Left kidney (tissue), 1 donor: ENCODE measurements at regions not wholly inside any gene's neighbourhood (a gene's known extent, or its start where the extent isn't known, plus 50 kb on each side); places are given as distances from the start of the nearest gene placed in this dataset.
"Not testable (repeated sequence)": the region's sequence is repeated elsewhere in the genome, so short reads cannot be mapped to it uniquely, and the experiment has no call there.

Experiments
- DNase-seq: peaks from one replicate; pipeline ENCODE4 v3.0.0-alpha.2; 2013

DNA sequence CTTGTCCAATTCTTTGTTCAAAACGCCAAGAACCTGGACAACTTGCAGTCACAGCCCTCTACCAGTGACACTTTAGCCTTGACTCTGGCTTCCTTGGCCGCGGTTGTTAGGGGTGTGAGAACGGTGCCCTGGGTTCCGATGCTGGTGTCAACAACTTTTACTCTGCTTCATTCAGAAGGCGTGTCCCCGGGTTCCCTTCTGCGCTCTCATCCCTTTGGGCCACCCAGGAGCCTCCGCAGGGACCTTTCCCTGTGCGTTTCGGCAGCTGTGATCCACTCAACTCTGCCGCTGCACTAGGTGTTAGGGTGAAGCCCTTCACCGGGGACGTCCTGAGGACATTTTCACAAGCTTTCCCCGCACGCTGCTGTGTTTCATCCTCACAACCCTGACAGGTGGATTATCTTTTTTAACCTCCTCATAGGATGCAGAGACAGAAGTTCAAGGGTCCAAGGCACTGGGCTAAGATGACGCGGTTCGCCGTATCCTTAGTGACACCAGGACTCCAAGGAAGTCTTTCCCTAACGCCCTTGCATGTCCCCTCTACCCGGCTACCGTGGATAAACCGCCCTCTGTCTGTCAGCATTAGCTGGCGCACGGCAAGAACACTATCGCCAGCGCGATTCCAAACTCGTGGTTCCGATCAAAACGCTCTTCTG is 133.5 kb upstream of the SHH start:
- DNase-seq = no peak

DNA sequence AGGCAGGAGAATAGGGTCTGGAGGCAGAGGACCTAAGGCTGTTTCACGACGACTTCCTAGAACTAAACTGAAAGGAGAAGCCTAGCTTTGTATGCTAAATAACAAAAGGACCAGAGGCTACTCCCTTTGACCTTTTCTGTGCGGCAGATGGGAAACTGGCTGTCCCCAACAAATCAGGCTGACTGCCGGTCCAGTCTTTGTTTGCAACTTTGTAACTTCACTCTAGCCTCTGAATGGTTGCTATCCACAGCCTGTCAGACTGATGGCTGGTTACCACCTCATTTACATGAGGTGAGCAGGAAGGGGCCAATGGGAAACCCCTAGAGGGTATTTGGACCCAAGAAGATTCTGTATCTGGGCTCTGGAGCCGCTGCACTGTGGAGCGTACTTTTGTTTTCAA is 132.6 kb upstream of the SHH start:
- DNase-seq = no peak

DNA sequence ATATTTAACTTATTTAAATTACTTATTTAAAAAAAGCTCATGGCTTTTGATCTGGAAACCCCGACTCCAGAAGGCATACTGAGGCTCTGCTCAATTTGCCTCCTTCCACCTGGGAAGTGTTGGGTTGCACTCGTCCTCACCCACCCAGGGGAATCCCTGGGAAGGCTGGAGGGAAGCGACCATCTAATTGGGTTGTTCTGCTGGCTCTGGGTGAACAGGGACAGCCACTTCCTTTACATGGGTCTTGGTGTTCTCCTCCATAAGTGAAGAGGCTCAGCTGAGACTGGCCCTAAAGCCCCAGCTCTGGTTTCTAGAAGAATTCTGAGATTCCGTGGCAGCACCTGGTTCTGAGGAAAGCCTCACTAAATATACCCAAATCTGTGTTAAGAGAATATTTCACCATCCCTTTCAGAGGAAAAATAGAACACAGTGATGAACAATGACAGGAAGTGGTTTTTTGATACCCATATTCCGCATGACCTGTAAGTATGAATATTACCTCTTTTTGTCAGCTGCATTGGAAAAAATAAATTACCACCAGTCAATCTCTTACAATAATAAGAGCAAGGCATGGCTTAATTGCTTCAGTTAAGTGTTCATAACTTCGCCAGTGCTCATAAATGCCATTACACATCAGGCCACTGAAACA is 131.1 kb upstream of the SHH start:
- no peak for DNase-seq

DNA sequence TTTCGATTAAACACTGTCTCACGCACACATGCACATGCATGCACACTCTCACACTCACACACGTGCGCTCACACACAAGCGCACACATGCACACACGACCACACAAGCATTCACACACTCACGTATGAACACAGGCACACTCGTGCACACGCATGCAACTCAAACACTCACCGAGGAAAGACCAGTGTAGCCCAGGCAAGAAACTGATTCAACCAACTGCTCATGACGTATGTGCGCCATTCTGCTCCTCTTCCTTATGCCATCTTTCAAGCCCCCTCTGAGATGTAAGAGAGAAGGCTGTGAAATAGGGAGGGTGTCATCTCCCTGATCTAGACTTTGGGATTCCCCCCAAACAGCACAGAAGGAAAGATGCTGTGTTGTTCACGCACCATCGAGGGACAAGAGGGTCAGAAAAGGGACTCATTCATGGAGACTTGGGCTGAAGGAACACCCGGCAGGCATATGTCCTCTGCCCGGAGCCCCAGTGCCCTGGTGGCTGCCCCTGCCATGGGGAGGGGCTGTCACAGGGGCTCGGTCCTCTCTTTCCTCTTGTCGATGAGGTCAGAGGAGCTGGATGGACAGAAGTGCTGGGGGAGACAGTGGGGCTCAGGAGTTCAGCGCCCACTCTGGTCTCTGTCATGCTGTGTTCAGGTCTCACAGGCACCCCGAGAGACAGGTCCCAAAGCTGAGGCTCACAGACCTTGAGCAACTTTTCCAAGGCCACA is 130.1 kb upstream of the SHH start:
- DNase-seq = no peak

DNA sequence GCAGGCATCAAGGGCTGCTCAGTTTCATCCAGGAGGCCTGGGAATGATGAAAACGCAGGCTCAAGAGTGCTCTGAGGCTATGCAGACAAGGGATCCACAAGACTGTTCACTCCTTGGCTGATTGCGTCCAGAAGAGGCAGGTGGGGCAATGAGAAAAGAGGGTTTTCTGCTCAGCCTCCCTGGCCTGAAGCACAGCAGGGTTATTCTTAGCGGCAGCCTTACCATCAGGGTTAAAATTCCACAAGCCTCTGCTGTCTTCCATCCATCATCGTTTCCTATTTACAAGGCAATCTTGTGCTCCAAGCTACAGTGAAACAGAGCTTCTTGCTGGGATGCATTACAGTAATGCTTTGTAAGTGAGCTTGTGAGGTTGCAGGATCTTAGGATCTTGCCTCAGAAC is 129.4 kb upstream of the SHH start:
- no peak for DNase-seq

DNA sequence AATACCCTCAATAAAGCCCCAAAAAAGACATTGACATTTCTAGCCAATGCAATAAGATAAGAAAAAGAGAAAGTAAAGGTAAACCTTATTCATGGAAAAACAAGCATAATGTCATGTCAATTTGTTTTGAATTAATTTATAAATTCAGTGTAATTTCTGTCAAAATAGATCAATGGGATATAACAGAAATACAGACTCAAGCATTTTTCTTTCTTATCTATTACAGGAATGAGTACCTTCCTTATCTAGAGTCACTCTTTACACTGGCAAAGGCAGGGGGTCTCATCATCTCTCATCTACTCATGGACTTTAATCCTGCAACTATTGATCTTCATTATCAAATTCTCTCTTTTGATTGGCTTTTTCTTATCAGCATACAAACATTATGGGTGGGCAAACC is 127.1 kb upstream of the SHH start:
- DNase-seq = no peak

DNA sequence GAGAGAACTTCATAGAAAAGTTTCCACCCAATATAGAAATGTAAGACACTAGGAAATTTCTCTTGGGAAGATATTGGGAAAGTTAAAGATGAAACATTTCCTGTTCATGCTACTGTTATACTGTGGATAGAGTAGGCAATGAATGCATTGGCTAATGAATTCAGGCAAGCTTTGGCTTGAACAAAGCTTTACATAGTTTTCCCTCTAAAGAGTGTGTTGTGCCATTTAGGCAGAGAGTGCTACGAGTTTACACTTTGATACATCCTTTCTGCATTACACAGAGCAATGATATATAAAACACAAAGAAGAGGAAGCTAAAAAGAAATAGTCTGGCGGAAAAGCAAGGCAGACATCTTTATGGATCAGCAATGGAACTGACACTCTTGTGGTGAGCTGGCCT is 125.9 kb upstream of the SHH start:
- DNase-seq = no peak

DNA sequence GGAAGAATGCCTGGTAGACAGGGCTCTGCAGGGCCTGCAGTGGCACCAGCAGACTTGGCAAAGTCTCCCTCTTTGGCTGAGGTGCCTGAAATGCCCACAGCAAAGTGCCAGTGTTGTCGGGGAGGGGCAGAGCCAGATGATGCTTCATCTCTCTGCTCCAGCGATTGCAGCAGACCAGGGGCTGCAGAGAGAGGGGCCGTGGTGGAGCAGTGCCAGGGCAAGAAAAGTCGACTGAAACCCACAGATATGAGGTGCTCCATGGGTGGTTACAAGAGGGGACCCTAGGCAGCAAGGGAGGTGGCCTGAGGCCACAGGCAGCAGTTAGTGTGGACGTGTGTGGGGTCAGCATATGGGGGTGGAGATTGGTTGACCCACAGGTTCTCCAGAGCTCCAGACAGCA is 123.5 kb upstream of the SHH start:
- DNase-seq = no peak

DNA sequence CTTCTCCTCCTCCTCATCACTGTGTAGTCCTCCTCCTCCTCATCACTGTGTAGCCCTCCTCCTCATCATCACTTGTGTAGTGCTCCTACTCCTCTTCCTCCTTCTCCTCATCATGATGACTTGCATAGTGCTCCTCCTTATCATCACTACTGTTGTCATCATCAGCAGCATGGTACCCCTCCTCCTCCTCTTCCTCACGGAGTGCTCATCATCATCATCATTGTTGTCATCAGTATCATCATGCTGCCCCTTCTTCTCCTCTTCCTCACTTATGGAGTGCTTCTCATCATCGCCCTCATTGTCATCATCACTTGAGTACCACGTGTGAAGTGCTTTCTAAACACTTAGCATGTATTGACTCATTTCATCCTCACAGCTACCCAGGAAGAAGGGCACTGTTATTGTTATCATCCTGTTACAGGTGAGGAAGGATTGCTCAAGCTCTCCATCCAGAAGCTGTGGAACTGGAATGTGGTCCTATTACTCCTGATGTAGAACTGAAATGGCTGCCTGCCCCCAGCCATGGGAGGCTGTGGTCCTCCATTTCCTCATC is 122.8 kb upstream of the SHH start:
- DNase-seq = no peak

DNA sequence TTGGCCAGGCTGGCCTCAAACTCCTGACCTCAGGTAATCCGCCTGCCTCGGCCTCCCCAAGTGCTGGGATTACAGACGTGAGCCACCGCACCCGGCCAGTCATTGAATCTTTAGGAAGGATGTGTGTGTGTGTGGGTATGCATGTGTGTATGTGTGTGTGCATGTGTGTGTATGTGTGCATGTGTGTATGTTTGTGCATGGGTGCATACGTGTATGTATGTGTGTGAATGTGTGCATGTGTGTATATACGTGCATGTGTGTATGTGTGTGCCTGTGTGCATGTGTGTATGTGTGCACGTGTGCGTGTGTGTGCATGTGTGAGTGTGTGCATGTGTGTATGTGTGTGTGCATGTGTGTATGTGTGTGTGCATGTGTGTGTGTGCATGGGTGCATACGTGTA is 120.1 kb upstream of the SHH start:
- not testable (repeated sequence) for DNase-seq

DNA sequence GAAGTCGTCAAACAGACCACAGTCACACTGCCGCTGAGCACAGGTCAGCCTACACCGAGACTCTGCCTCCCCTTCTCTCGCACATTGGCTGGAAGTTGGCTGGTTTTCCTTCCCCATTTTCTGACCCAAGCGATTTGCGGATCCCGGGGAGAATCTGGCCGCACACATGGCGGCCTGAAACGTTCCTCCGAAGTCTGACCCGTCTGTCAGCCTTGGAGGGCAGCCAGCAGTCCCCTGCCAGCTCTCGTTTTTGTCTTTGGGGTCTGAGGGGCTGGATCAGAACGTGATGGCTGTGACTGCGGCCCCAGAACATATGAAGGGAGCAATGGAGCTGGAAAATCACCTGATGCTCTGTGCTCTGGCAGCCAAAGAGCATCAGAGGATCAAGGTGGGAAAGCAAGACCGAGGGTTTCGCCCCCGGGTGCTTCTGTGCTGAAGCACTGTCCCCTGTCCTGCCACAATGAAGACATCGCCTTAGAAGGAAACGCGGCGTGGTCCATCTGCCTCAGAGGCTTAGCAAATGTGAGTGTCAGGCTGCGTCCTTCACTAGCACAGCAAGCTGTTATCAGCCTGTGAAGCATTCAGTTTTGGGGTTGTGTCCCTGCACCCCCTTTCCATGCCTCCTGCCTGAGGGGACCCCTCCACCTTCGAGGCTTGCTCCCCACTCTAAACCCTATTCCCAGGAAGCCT is 119.3 kb upstream of the SHH start:
- DNase-seq = no peak

DNA sequence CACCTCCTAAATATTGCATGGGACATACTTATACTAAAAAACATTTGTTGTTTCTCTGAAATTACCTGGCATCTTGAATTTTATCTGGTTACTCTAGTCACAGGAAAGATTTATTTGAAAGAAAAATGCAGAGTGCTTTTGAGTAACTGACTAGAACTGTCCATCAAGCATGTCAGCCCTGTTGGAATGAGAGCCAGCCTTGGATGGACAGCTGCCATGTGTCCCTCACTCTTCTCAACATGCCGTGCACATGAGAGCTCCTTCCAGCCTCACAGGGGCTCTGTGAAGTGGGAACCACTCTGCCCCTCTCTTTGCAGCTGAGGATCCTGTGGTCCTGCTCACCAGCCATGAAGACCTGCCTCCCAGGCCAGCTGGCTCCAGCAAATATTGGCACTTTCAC is 118.3 kb upstream of the SHH start:
- DNase-seq = no peak

DNA sequence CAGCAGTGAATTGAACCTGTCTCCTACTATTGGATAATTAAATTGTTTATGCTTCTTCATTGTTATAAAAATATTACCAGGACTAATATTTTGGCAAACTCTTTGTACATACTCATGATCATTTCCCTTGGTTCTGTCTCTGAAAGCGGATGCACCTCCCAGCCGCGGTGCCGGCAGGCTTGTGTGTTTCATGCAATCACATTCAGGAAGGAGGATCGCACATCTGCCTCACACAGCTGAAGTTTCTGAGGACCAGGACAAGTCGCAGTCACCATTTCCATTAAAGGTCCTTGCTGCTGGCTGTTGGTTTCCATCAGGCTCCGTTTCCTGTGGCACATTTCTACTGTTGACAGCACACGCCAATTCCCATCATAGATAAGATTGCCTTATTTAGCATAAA is 117.8 kb upstream of the SHH start:
- DNase-seq = no peak

DNA sequence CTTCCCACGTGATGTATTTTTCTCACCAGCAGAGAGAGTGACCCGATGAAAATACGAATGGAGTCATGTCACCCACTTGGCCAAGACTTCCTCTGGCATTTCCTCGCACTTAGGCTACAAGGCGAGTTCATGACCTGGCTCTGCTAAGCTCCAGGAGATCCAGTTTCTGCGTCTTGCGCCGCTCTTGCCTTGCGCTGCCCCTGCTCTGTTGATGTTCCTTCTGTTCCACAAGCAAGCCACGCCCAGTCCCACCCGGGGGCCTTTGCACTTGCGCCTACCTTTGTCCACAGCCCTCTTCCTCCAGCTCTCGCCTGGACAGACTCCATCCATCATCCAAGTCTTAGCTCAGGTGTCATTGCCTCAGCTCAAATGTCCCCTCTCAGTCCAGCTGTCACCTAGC is 116.3 kb upstream of the SHH start:
- DNase-seq = no peak

DNA sequence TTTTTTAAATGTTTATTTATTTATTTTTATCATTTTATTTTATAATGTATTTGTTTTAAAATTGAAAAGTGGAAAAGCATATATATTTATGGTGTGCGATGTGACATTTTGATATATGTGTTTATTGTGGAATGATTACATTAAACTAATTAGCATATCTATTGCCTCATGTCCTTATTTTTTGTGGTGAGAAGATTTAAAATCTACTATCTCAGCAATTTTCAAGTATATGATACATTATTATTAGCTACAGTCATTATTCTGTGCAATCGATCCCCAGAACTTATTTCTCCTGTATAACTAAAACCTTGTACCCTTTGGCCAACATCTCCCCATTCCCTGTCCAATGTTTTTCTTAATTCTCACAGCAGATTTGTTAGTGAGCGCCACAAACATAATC is 115.6 kb upstream of the SHH start:
- DNase-seq = no peak

DNA sequence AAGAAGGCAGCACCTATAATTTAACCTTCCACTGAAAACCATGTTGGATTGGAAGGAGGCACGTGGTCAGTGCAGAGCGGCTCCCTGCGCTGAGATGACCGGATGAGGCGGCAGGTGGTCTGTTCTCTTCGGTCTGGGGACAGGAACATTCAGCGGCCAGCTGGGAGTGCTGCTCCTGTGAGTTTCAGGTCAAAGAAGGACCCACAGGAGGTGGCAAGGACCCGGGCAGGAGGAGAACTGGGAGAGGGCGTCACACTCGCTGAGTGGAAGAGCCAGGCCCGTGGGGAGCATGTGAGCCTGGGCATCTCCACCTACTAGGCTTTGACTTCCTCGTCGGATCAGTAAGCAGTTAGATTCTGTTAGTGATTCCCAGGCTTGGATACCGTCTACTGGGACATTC is 113.4 kb upstream of the SHH start:
- no peak for DNase-seq

DNA sequence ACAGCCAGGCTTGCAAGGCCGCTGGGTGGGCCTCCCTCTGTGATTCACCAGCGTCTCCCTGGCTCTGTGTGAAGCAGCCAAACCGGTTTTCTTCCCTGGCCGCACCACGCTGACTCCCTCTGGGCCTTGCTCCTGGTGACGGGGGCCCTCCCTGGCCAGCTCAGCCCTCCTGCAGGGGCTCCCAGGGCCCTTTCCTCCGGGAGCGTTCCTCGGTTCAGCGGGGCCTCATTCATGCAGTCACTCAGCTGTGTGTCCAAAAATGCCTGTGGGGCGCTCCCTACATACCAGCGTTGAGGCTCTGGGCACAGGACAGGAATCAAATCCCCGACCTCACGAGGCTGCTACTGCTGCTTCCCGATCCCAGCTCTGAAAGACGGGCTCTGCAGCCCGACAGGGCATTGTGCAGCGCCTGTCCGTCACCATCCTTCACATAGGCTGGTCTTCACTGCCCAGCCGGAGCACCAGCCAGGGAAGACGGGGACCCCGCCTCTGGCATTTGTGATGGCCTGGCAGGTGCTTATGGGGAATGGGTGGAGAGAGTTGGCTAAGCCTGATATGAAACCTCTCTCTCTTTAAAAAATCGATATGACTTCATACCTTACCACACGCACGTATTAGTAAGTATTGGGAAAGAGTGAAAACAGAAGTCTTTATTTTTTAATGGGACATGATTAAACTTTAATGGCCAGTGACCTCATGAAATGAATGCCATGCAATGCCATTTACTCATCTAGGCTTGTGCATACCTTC is 110.0 kb upstream of the SHH start:
- DNase-seq = peak; percentile 46

DNA sequence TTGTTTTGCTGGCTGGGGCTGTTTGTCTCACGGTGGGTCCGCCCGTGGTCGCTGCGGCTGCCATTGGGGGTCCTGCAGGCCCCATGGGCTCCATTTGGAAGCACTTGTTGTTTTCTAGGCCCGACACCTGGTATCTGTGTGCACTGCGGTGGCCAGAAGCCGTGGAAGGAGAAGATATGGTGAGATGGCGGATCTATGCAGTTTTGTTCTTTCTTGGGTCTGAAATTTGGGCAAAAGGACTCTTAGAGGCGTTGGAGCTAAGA is 109.5 kb upstream of the SHH start:
- no peak for DNase-seq

DNA sequence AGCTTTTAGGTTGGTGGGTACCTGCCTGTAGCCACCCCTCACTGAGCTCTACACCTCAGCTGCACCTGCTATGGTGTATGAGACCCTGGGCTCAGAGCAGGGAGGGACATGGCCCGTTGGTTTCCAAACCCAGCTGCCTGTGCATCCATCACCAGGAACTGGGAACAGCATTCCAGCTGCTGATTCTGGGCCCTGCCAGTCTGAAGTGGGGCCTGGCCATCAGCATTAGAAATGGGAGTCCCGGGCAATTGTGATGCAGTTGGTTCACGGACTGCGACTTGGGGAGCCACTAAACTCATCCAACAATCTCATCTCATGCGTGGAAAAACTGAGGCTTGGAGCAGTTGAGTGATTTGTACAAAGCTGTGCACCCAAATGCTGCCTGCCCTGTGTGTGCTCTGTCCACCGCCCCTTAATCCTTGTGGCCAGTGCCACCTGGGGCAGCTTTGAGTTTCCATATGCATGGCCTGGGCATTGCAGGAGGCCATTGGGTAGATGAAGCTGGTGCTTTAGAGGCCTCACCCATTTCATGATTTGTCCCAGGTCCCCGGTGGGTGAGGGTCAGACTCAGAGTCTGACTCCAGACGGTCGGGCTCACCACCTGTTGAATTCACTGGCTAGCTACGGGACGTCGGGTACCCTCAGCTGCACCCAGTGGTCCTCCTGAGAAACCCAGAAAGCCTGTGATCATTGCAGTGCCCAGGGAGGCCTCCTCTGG is 109.0 kb upstream of the SHH start:
- DNase-seq = no peak

DNA sequence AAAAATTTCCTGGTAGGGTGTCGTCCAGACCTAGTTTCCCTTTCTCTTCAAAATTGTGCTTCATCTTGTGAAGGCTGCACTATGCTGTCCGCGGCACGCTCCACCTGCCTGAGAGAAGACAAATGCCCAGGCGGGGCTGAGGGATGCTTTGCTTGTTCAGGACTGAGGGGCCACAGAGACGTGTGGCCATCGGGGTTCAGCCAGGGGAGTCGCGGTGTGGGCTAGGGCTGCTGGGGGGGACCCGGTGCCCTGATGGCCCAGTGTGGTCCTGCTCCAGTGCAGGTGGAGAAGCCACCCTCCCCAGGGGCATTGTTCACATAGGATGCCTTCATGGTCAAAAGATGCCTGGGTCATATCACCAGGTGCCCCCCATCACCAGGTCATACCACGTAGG is 107.8 kb upstream of the SHH start:
- no peak for DNase-seq

DNA sequence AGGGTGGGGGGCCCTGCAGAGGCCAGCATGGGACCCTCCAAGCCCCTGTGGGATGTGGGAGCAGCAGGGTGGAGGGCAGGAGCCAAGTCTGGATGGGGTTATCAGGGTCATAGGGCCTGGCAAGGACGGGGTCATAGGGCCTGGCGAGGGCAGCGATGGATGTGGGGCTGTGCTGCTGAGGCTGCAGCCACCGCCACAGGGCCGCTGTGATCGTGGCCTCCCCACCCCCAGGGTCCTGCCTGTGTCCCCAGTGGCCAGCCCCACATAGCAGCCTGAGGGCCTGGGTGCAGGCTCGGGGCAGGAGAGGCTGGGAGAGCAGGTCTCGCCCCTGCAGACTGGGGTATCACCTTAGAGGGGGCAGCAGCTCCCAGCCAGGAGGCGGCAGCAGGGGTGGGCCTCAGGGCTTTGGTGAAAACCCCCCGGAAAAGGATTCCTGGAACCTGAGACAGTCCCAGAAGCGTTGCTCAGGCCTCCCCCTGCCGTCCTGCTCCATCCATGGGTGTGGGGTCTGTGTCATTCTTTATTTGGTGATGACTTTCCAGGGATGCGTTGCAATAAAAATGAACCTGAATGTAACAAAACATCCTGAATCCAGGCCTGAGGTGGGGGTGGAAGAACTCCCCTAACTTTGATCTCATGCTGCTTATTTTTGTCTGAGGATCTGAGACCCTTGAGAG is 107.3 kb upstream of the SHH start:
- DNase-seq = no peak
